Left lobe of liver (tissue), 2 donors: ENCODE measurements at regions not wholly inside any gene's neighbourhood (a gene's known extent, or its start where the extent isn't known, plus 50 kb on each side); places are given as distances from the start of the nearest gene placed in this dataset.

Experiments used
- ATAC-seq: fragments of 200-7000 bp; cut with Tn5 transposase; one replicate; pipeline ENCODE4 v1.9.1; 2020; ENCODE audit warnings: mild to moderate bottlenecking, moderate library complexity
- DNase-seq: peaks from one replicate; pipeline ENCODE4 v3.0.0-alpha.2; 2020; ENCODE audit warnings: low spot score
- donor health status: DM: no; HTN: no; CAD: no; lungs with moderate emphysema.
- donor health status: DM: no; HTN: yes; CAD: no.

- DNase-seq: no peak
These were observed 148.7 kb upstream of the LYZL1 start for GRCh38 chr10:29140151-29140550.

GRCh38 chr10:29140991-29141390 is 147.9 kb upstream of the LYZL1 start:
- no peak for ATAC-seq

More at GRCh38 chr10:29140151-29140550, 148.7 kb upstream of the LYZL1 start:
- ATAC-seq: no peak

GRCh38 chr10:29141761-29142160 is 147.1 kb upstream of the LYZL1 start:
- peak; percentile 57 for ATAC-seq
- DNase-seq: no peak

More at GRCh38 chr10:29140991-29141390, 147.9 kb upstream of the LYZL1 start:
- DNase-seq: no peak

- ATAC-seq (peak; percentile 96), DNase-seq (peak; percentile 75)
These were observed 146.2 kb upstream of the LYZL1 start for GRCh38 chr10:29142516-29143314.

- DNase-seq: no peak
- ATAC-seq: no peak
These were observed 144.7 kb upstream of the LYZL1 start for GRCh38 chr10:29144126-29144525.

GRCh38 chr10:29146311-29147100 is 142.4 kb upstream of the LYZL1 start:
- DNase-seq (no peak), ATAC-seq (no peak)

GRCh38 chr10:29150010-29150409 is 138.9 kb upstream of the LYZL1 start:
- DNase-seq: peak; percentile 72
- ATAC-seq: peak; percentile 100

GRCh38 chr10:29151005-29151404 is 137.9 kb upstream of the LYZL1 start:
- no peak for DNase-seq
- ATAC-seq: no peak

GRCh38 chr10:29157321-29157720 is 131.5 kb upstream of the LYZL1 start:
- no peak for DNase-seq
- no peak for ATAC-seq

- ATAC-seq (no peak), DNase-seq (no peak)
These were observed 130.8 kb upstream of the LYZL1 start for GRCh38 chr10:29158066-29158465.

- ATAC-seq: no peak
These were observed 128.7 kb upstream of the LYZL1 start for GRCh38 chr10:29160150-29160617.

GRCh38 chr10:29163746-29164145 is 125.1 kb upstream of the LYZL1 start:
- DNase-seq (no peak), ATAC-seq (no peak)

More at GRCh38 chr10:29160150-29160617, 128.7 kb upstream of the LYZL1 start:
- DNase-seq: no peak

GRCh38 chr10:29166713-29167112 is 122.2 kb upstream of the LYZL1 start:
- ATAC-seq (no peak), DNase-seq (no peak)

GRCh38 chr10:29169021-29169420 is 119.8 kb upstream of the LYZL1 start:
- ATAC-seq: no peak
- no peak for DNase-seq

GRCh38 chr10:29171717-29172116 is 117.2 kb upstream of the LYZL1 start:
- ATAC-seq (no peak), DNase-seq (no peak)

GRCh38 chr10:29174389-29174788 is 114.5 kb upstream of the LYZL1 start:
- DNase-seq (no peak), ATAC-seq (no peak)

- DNase-seq (no peak), ATAC-seq (no peak)
These were observed 111.7 kb upstream of the LYZL1 start for GRCh38 chr10:29176845-29177832.

GRCh38 chr10:29181936-29182335 is 106.9 kb upstream of the LYZL1 start:
- ATAC-seq: no peak
- DNase-seq: no peak

GRCh38 chr10:29183301-29183945 is 105.4 kb upstream of the LYZL1 start:
- no peak for ATAC-seq
- DNase-seq: no peak
